WERI-Rb-1 (cell line): ENCODE measurements at regions not wholly inside any gene's neighbourhood (a gene's known extent, or its start where the extent isn't known, plus 50 kb on each side); places are given as distances from the start of the nearest gene placed in this dataset.

Experiments
- DNase-seq: peaks from one replicate; pipeline ENCODE4 v3.0.0-alpha.2; 2020
- H3K27ac ChIP-seq: fragments of 250-450 bp; sonication (Bioruptor Pico); 2 replicates; pipeline ENCODE4 v1.5.1; 2020; ENCODE audit warnings: mild to moderate bottlenecking, moderate library complexity
- H3K27me3 ChIP-seq: fragments of 250-450 bp; sonication (Bioruptor Pico); 2 replicates; pipeline ENCODE4 v1.5.1; 2021; ENCODE audit warnings: mild to moderate bottlenecking, low read depth, moderate library complexity; ENCODE audit not compliant: insufficient read depth, severe bottlenecking
- H3K36me3 ChIP-seq: fragments of 250-450 bp; sonication (Bioruptor Pico); 2 replicates; pipeline ENCODE4 v1.5.1; 2020; ENCODE audit warnings: mild to moderate bottlenecking, moderate library complexity
- H3K4me3 ChIP-seq: 2 replicates; pipeline ENCODE4 v1.5.1; 2011; ENCODE audit warnings: low read depth, mild to moderate bottlenecking, control low read depth, low read length
- H3K9me3 ChIP-seq: fragments of 250-450 bp; sonication (Bioruptor Pico); 2 replicates; pipeline ENCODE4 v1.5.1; 2021; ENCODE audit warnings: mild to moderate bottlenecking, moderate library complexity; ENCODE audit not compliant: severe bottlenecking
- CTCF ChIP-seq: IDR thresholded peaks from 2 replicates; pipeline ENCODE4 v1.5.1; 2011; ENCODE audit warnings: low read depth, mild to moderate bottlenecking, control low read depth, inconsistent platforms, low read length

GRCh38 chr9:79201636-79202035 is 370.1 kb upstream of the TLE4 start:
- H3K36me3 ChIP-seq, result no peaks in the 10 kb centered on the region
- H3K27ac ChIP-seq, result no peak overlapping the region
- TF ChIP-seq CTCF, result no peak
- no peak overlapping the region for H3K4me3 ChIP-seq
- H3K27me3 ChIP-seq, result no peaks in the 10 kb centered on the region
- DNase-seq, result no peak
- H3K9me3 ChIP-seq, result no peaks in the 10 kb centered on the region

GRCh38 chr9:79208791-79209396 is 362.9 kb upstream of the TLE4 start:
- no peak overlapping the region for H3K4me3 ChIP-seq
- no peak overlapping the region for H3K27ac ChIP-seq
- H3K36me3 ChIP-seq, result no peaks in the 10 kb centered on the region
- no peaks in the 10 kb centered on the region for H3K27me3 ChIP-seq
- no peak for TF ChIP-seq CTCF
- H3K9me3 ChIP-seq, result no peaks in the 10 kb centered on the region
- DNase-seq, result no peak

GRCh38 chr9:79210541-79211243 is 361.1 kb upstream of the TLE4 start:
- Histone ChIP-seq H3K4me3 (no peak overlapping the region), H3K36me3 (no peaks in the 10 kb centered on the region), H3K9me3 (no peaks in the 10 kb centered on the region), H3K27me3 (no peaks in the 10 kb centered on the region), H3K27ac (no peak overlapping the region)
- no peak for TF ChIP-seq CTCF
- no peak for DNase-seq

GRCh38 chr9:79213417-79214125 is 358.2 kb upstream of the TLE4 start:
- no peak overlapping the region for H3K27ac ChIP-seq
- no peak for TF ChIP-seq CTCF

GRCh38 chr9:79215821-79216220 is 355.9 kb upstream of the TLE4 start:
- H3K36me3 ChIP-seq, result no peaks in the 10 kb centered on the region
- H3K27me3 ChIP-seq, result no peaks in the 10 kb centered on the region
- H3K4me3 ChIP-seq, result no peak overlapping the region
- TF ChIP-seq CTCF, result no peak
- H3K9me3 ChIP-seq, result no peaks in the 10 kb centered on the region
- H3K27ac ChIP-seq, result no peak overlapping the region
- no peak for DNase-seq

More at GRCh38 chr9:79213417-79214125, 358.2 kb upstream of the TLE4 start:
- Histone ChIP-seq H3K27me3 (no peaks in the 10 kb centered on the region), H3K4me3 (no peak overlapping the region), H3K36me3 (no peaks in the 10 kb centered on the region), H3K9me3 (no peaks in the 10 kb centered on the region)
- DNase-seq, result no peak
